ENCODE measurements at regions not wholly inside any gene's neighbourhood (a gene's known extent, or its start where the extent isn't known, plus 50 kb on each side); places are given as distances from the start of the nearest gene placed in this dataset.

DNA sequence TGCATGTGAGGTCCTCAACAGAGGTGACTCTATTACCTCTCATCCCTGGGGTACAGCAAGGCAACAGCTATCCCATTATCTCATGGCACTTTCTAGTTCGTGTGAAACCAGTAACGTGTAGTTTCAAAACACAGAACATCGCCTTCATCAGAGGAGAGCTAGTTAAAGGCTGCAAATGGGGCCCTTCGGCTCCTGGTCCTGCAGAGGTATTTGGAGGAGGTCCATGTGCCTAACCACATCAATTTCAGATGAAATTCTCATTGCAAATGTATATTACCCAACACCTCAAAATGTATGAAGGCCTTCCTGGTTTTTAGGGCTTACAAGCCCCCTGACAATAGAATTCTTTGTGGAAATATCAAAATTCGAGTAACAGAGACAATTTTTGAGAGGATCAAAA, 95.7 kb upstream of the PSMD7 start:
- TF ChIP-seq, protein P1, sequence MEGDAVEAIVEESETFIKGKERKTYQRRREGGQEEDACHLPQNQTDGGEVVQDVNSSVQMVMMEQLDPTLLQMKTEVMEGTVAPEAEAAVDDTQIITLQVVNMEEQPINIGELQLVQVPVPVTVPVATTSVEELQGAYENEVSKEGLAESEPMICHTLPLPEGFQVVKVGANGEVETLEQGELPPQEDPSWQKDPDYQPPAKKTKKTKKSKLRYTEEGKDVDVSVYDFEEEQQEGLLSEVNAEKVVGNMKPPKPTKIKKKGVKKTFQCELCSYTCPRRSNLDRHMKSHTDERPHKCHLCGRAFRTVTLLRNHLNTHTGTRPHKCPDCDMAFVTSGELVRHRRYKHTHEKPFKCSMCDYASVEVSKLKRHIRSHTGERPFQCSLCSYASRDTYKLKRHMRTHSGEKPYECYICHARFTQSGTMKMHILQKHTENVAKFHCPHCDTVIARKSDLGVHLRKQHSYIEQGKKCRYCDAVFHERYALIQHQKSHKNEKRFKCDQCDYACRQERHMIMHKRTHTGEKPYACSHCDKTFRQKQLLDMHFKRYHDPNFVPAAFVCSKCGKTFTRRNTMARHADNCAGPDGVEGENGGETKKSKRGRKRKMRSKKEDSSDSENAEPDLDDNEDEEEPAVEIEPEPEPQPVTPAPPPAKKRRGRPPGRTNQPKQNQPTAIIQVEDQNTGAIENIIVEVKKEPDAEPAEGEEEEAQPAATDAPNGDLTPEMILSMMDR (IDR thresholded peaks at IDR 0.05) = no peak
- TF ChIP-seq POLR2AphosphoS5 (IDR thresholded peaks at IDR 0.05) (no peak), EP300 (IDR thresholded peaks at IDR 0.05) (no peak)
